Heart left ventricle (tissue), 16 donors: ENCODE measurements at regions not wholly inside any gene's neighbourhood (a gene's known extent, or its start where the extent isn't known, plus 50 kb on each side); places are given as distances from the start of the nearest gene placed in this dataset.

Experiments used
- ATAC-seq, 4 donors: fragments of 200-7000 bp; cut with Tn5 transposase; one replicate each; pipeline ENCODE4 v1.9.1; 2020 to 2022; ENCODE audit warnings: moderate library complexity in 4 of 4, mild to moderate bottlenecking in 3 of 4, moderate number of reproducible peaks in 1 of 4
- DNase-seq, 5 donors: peaks; one replicate each; pipeline ENCODE4 v3.0.0-alpha.2; 2020
- H3K27ac ChIP-seq, 12 donors: fragments of 200-600 bp; sonication (generic) in 4 of 12; one replicate each; pipeline versions ENCODE4 v1.5.0 to v1.8.0; 2016 to 2022; ENCODE audit warnings: mild to moderate bottlenecking in 2 of 12
- H3K27me3 ChIP-seq, 9 donors: fragments of 200-600 bp; sonication (generic) in 2 of 9; one replicate each; pipeline versions ENCODE4 v1.5.1 to v1.8.0; 2016 to 2022; ENCODE audit warnings: mild to moderate bottlenecking in 3 of 9
- H3K36me3 ChIP-seq, 9 donors: fragments of 200-600 bp; sonication (generic) in 2 of 9; one replicate each; pipeline versions ENCODE4 v1.5.0 to v1.8.0; 2018 to 2022; ENCODE audit warnings: mild to moderate bottlenecking in 2 of 9
- H3K4me1 ChIP-seq, 12 donors: fragments of 200-600 bp; sonication (generic) in 4 of 12; one replicate each; pipeline versions ENCODE4 v1.5.0 to v1.8.0; 2016 to 2022; ENCODE audit warnings: mild to moderate bottlenecking in 3 of 12
- H3K4me3 ChIP-seq, 12 donors: fragments of 200-600 bp; sonication (generic) in 4 of 12; one replicate each; pipeline versions ENCODE4 v1.5.0 to v1.8.0; 2017 to 2022; ENCODE audit warnings: mild to moderate bottlenecking in 9 of 12, moderate library complexity in 4 of 12
- H3K9me3 ChIP-seq, 12 donors: fragments of 200-600 bp; sonication (generic) in 4 of 12; one replicate each; pipeline versions ENCODE4 v1.5.0 to v1.8.0; 2016 to 2022; ENCODE audit warnings: mild to moderate bottlenecking in 1 of 12
- CTCF ChIP-seq, 12 donors: fragments of 200-600 bp; sonication (generic) in 4 of 12; IDR thresholded peaks; one replicate each; pipeline versions ENCODE4 v1.5.0 to v1.8.0; 2018 to 2022; ENCODE audit warnings: antibody characterized with exemption in 12 of 12, mild to moderate bottlenecking in 5 of 12
- POLR2A ChIP-seq, 2 donors: fragments of 450-650 bp; IDR thresholded peaks; one replicate each; pipeline ENCODE4 v1.6.1; 2017; ENCODE audit warnings: antibody characterized with exemption in 2 of 2, mild to moderate bottlenecking in 2 of 2, moderate library complexity in 2 of 2
- WGBS, 4 donors: extraction: QIAGEN DNeasy Blood & Tissue Kit in 2 of 4; methylation state at CpG; one replicate each; pipeline versions ENCODE4 v1.1.5 to v1.1.7; 2013 to 2018; 5-methylcytosine and 5-hydroxymethylcytosine counted together
- intact Hi-C, 10 donors: fragments of 100-400 bp; cut with DNase I; formaldehyde crosslinking; loops; one replicate each; pipeline versions ENCODE4 v1.11.1 to v1.14.2; 2022
- donor health status: ischemic (EF 13 %, LVEDD 7.1; RV severe dilation, severe dysfunction).
- donor health status: healthy with polysubstance abuse.
- donor health status: DM: no; HTN: yes; CAD: no.
- donor health status: DM: no; HTN: no; CAD: no.
- donor health status: ischemic (EF 25% LVEDD 6.9; RV normal size, moderate dysfunction).
- donor health status: ischemic (EF 25% LVEDD 5.7; RV mildly dilated, moderate dysfunction).
- donor health status: healthy.
- donor health status: DM: yes; HTN: yes; CAD: no.
- donor health status: ischemic (EF 35%, LVEDD 5.7; RV mildly dilated, moderate dysfunction).
- donor health status: nonischemic (EF 11% LVEDD 7.7; RV severe dilation, severe dysfunction).
- donor health status: DM: yes; HTN: yes; CAD: no.
- donor health status: PGD.
- donor health status: ischemic (EF 29% LVEDD 5.4; RV normal size, mild dysfunction).
- donor health status: nonischemic (EF 23%, LVEDD 6.1; RV moderate dilation, normal function).

DNA sequence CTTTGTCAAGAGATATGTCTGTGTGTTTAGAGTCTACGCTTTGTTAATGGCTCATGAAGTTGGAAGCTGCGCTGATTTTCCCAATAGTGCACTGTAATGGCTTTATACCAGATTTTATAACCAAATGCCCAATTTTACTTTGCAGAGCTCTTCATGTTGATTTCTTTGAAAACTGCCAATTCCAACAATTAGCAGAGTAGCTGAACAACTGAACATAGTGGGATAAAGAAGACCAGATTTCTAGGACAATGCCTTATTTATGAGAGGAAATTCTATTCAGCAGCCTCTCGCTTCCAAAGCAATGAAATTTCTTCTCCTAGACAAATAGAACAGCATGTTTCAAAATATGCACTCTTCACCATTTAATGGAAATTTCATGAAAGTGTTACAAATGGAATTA lies 66.9 kb upstream of the PROK2 start:
- H3K27me3 ChIP-seq: peaks cover 0 to 32% (median 0%) of the 10 kb centered on the region in 9 donors
- H3K27ac ChIP-seq: no peak overlapping the region
- H3K36me3 ChIP-seq: no peaks in the 10 kb centered on the region
- H3K4me1 ChIP-seq: peaks cover 0 to 6% (median 0%) of the 10 kb centered on the region in 12 donors
- 91 to 96% (median 93%) methylated on average over 3 of the region's 3 CpGs for WGBS, 4 donors
- DNase-seq (no peak), ATAC-seq (no peak)
- H3K9me3 ChIP-seq: peaks cover 0 to 8% (median 0%) of the 10 kb centered on the region in 12 donors
- no peak for TF ChIP-seq POLR2A (IDR thresholded peaks at IDR 0.05)
- no peak overlapping the region for H3K4me3 ChIP-seq
- intact Hi-C loops: loop anchor here in 1 of 10 donors (10.0 kb wide), 1 partner anchor 117 kb away; no protein-coding TSS in a partner anchor

DNA sequence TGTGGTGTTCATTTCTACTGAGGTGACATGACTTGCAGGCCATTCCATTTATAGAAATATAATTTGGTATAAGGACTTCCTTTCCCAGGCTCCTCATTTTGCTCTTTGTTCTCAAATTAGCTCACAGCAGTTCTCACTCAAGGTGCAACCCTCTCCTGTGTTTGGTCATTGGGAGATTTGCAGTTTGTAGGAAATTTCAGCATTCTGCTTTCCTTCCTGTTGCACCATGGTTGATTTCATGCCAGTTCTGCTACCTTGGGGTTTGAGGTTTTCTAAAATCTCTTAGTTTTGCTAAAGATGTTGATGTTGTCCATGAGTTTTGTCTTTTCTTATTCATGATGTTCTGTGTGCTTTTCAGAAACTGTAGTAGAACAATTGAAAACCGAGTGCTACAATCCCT lies 65.7 kb upstream of the PROK2 start:
- Histone ChIP-seq H3K9me3 (peaks cover 0 to 8% (median 0%) of the 10 kb centered on the region in 12 donors), H3K36me3 (no peaks in the 10 kb centered on the region), H3K27ac (no peak overlapping the region), H3K4me1 (peaks cover 0 to 6% (median 0%) of the 10 kb centered on the region in 12 donors), H3K27me3 (peaks cover 0 to 43% (median 0%) of the 10 kb centered on the region in 9 donors), H3K4me3 (no peak overlapping the region)
- intact Hi-C loops: loop anchor here in 1 of 10 donors (10.0 kb wide), 1 partner anchor 116 kb away; no protein-coding TSS in a partner anchor
- ATAC-seq (no peak), DNase-seq (no peak)
- 59 to 69% (median 65%) methylated on average over 1 of the region's 1 CpG for WGBS, 4 donors
- TF ChIP-seq POLR2A (IDR thresholded peaks at IDR 0.05) (no peak), CTCF (IDR thresholded peaks at IDR 0.05) (no peak)

- peaks cover 0 to 8% (median 0%) of the 10 kb centered on the region in 12 donors for H3K9me3 ChIP-seq
- no peak overlapping the region for H3K4me3 ChIP-seq
- TF ChIP-seq POLR2A (IDR thresholded peaks at IDR 0.05) (no peak), CTCF (IDR thresholded peaks at IDR 0.05) (no peak)
- H3K27ac ChIP-seq: no peak overlapping the region
- intact Hi-C loops: loop anchor here in 1 of 10 donors (10.0 kb wide), 1 partner anchor 115 kb away; no protein-coding TSS in a partner anchor
- ATAC-seq: no peak
- peaks cover 0 to 6% (median 0%) of the 10 kb centered on the region in 12 donors for H3K4me1 ChIP-seq
- no peak for DNase-seq
- H3K36me3 ChIP-seq: no peaks in the 10 kb centered on the region
- H3K27me3 ChIP-seq: peaks cover 0 to 46% (median 2%) of the 10 kb centered on the region in 9 donors
Observed at GRCh38 chr3:71849681-71850080, 64.7 kb upstream of the PROK2 start.

DNA sequence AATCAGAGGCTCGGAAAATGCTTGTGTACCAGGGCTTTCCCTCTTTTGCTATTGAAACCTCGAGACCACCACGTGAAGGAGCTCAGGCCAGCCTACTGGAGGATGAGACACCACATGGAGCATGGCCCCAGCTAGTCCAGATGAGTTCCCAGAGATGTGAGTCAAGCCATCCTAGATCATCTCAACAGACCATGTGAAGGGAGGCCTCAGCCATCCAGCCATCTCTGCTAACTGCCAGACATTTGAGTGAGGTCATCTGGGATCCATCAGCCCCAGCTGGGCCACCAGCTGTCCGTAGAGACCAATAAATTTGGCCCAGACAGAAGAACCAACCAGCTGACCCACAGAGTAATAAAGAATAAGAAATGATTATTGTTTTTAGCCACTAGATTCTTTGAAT lies 62.8 kb upstream of the PROK2 start:
- Histone ChIP-seq H3K4me3 (no peak overlapping the region), H3K36me3 (no peaks in the 10 kb centered on the region), H3K4me1 (peaks cover 0 to 11% (median 0%) of the 10 kb centered on the region in 12 donors), H3K27me3 (peaks cover 0 to 51% (median under 1%) of the 10 kb centered on the region in 9 donors), H3K27ac (no peak overlapping the region), H3K9me3 (peaks cover 0 to 8% (median 0%) of the 10 kb centered on the region in 12 donors)
- intact Hi-C loops: no loop called here
- DNase-seq: no peak
- ATAC-seq: no peak
- 54 to 75% (median 63%) methylated on average over 4 of the region's 4 CpGs for WGBS, 4 donors
- no peak for TF ChIP-seq POLR2A (IDR thresholded peaks at IDR 0.05)
- TF ChIP-seq CTCF (IDR thresholded peaks at IDR 0.05): no peak

DNA sequence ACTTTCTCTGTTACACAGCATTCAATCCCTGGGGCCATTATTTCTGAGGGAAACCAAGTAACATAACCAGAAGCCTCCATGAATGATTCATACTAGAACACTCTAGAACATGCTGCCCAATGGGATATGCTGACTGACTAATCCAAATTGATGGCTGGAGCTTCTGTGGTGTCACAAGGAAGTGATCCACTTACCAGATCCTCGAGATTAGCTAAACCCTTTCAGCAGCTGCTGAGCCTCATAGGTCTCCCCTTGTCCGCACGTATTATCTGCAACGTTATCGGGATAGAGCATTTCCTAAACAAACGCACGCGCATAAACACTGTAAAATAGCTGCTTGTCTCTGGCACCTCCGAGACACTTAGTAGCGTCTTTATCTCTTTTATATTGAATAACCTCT lies 61.2 kb upstream of the PROK2 start:
- 69 to 72% (median 71%) methylated on average over 10 of the region's 10 CpGs for whole genome bisulfite sequencing, 4 donors
- TF ChIP-seq POLR2A (IDR thresholded peaks at IDR 0.05) (no peak), CTCF (IDR thresholded peaks at IDR 0.05) (no peak)
- Histone ChIP-seq H3K27me3 (peaks cover 0 to 51% (median 0%) of the 10 kb centered on the region in 9 donors), H3K27ac (no peak overlapping the region), H3K4me3 (no peak overlapping the region), H3K4me1 (peaks cover 0 to 21% (median 0%) of the 10 kb centered on the region in 12 donors), H3K9me3 (peaks cover 0 to 8% (median 0%) of the 10 kb centered on the region in 12 donors), H3K36me3 (no peaks in the 10 kb centered on the region)
- ATAC-seq (no peak), DNase-seq (no peak)
- intact Hi-C loops: no loop called here
